Omental fat pad (tissue), 3 donors: ENCODE measurements at regions not wholly inside any gene's neighbourhood (a gene's known extent, or its start where the extent isn't known, plus 50 kb on each side); places are given as distances from the start of the nearest gene placed in this dataset.
"Not testable (repeated sequence)": the region's sequence is repeated elsewhere in the genome, so short reads cannot be mapped to it uniquely, and the experiment has no call there.

ENCODE experiments used
- ATAC-seq: fragments of 150-250 bp; one replicate; pipeline ENCODE4 v1.9.1; 2016; ENCODE audit warnings: mild to moderate bottlenecking, moderate library complexity; ENCODE audit not compliant: low FRiP score
- DNase-seq: peaks from one replicate; pipeline ENCODE4 v3.0.0-alpha.2; 2019; ENCODE audit warnings: low spot score
- CTCF ChIP-seq, 3 donors: fragments of 450-650 bp; IDR thresholded peaks; one replicate each; pipeline ENCODE4 v1.5.1; 2016 to 2017; ENCODE audit warnings: antibody characterized with exemption in 3 of 3, mild to moderate bottlenecking in 3 of 3, moderate library complexity in 2 of 3

DNA sequence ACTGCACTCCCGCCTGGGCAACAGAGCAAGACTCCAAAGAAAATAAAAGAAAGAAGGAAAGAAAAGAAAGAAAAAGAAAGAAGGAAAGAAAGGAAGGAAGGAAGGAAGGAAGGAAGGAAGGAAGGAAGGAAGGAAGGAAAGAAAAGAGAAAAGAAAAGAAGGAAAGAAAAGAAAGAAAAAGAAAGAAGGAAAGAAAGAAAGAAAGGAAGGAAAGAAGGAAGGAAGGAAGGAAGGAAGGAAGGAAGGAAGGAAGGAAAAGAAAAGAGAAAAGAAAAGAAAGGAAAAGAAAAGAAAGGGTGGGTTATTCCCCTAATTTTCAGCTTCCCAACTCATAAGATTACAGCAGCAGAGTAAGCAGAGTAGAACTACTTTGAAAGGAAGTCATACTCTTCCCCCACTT, 64.4 kb downstream of the TMEM200C start:
- ATAC-seq, DNase-seq: not testable (repeated sequence)

- ATAC-seq (no peak), DNase-seq (no peak)
- TF ChIP-seq CTCF (IDR thresholded peaks at IDR 0.05): no peak
Measured at GRCh38 chr18:5828913-5829312, 66.4 kb downstream of the TMEM200C start.

DNA sequence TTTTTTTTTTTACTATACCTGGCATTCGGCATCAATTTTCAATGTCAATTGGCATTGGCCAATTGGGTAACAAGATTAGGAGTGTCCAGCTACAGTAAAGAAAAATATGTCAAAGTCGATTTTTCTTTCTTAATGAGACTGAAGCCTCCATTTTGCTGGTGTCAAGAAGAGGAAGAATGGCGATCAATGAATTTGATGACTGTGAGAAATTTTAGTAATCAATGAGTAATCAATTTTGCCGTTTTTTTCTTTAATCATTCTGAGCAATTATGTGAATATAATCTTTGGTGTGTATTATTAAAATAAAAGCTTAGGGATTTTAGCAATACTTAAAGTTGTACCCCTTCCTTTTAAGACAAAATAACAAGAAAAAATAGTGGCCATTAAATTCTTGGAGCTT, 69.7 kb downstream of the TMEM200C start:
- ATAC-seq: no peak
- no peak for TF ChIP-seq CTCF (IDR thresholded peaks at IDR 0.05)
- no peak for DNase-seq

- TF ChIP-seq CTCF (IDR thresholded peaks at IDR 0.05): no peak
- DNase-seq (no peak), ATAC-seq (no peak)
Measured at GRCh38 chr18:5824370-5824984, 70.8 kb downstream of the TMEM200C start.

GRCh38 chr18:5817816-5818215, 77.5 kb downstream of the TMEM200C start:
- TF ChIP-seq CTCF (IDR thresholded peaks at IDR 0.05): no peak
- ATAC-seq (no peak), DNase-seq (no peak)

DNA sequence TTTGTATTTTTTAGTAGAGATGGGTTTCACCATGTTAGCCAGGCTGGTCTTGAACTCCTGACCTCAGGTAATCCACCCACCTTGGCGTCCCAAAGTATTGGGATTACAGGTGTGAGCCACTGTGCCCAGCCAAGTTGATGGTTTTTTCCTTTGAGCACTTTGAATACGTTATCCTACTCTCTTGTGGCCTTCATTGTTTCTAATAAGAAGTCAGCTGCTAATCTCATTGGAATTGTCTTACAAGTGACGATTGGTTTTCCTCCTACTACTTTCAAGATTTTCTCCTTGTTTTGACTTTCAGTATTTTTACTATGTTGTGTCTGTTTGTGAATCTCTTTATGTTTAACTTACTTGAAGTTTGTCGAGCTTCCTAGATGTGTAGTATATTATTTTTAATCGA, 88.5 kb downstream of the TMEM200C start:
- ATAC-seq: no peak
- no peak for DNase-seq
- TF ChIP-seq CTCF (IDR thresholded peaks at IDR 0.05): no peak

GRCh38 chr18:5787936-5788335, 107.4 kb downstream of the TMEM200C start:
- no peak for TF ChIP-seq CTCF (IDR thresholded peaks at IDR 0.05)
- no peak for DNase-seq
- no peak for ATAC-seq

GRCh38 chr18:5779922-5780321, 115.4 kb downstream of the TMEM200C start:
- DNase-seq: no peak
- no peak for TF ChIP-seq CTCF (IDR thresholded peaks at IDR 0.05)

More at GRCh38 chr18:5779922-5780321, 115.4 kb downstream of the TMEM200C start:
- no peak for ATAC-seq
